HG03095 (cell line): ENCODE measurements at regions not wholly inside any gene's neighbourhood (a gene's known extent, or its start where the extent isn't known, plus 50 kb on each side); places are given as distances from the start of the nearest gene placed in this dataset.

Experiments used
- ATAC-seq: cut with Tn5 transposase; IDR thresholded peaks from one replicate; pipeline ENCODE4 v1.9.1; 2021; ENCODE audit warnings: moderate library complexity; ENCODE audit not compliant: unreplicated experiment

DNA sequence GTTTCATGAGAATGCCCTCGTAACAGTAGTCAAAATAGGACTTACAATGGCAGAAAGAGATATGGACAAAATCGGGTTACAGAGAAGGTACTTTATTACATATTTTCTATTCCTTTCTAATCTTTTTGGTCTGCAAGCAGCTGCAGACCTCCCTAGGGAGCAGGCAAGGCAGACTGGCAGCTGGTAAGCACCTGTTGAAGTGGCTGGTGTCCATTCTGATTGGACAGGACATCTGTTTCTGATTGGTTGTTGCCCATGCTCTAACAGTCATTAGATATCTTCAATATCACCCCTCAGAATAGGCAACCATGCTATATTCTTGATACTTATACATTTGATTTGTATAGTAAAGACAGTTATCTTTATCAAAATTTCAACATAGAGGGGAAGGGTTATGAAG lies 606.3 kb downstream of the KCNJ2 start:
- ATAC-seq: no peak

DNA sequence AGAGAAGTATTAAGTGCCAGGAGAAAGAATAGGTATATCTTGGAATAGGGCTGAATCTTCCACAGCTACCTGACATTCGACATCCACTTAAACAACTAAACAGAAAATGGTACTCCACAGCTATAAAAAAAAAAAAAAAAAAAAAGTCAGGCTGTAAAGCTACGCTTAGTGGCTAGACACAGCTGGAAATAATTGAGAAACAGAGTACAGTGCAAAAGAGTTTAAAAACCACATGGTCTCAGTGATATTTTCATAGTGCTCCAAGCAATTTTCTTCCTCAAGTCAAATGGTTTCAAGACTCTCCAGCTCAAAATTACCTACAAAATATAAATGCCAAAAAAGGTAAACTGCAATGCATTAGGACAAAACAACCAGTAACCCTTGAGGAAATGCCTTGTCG lies 607.1 kb downstream of the KCNJ2 start:
- no peak for ATAC-seq

DNA sequence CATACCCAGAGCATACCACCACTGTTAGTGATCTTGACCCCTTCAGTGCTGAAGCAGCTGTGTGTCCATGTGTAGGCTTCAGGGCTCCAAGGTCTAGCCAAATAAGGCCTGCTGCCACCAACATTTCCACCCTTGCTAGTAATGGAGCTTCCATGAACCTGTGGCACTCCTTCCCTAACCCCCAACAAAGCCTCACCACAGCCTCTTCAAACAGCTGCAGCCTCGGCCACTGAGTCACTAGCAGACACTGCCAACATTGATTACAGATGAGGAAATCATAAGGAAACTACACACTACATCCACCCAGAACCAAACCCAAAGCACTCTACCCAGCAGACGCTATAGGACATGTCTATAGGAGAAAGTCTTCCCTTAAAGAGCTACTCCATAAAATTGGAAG lies 610.7 kb downstream of the KCNJ2 start:
- no peak for ATAC-seq

DNA sequence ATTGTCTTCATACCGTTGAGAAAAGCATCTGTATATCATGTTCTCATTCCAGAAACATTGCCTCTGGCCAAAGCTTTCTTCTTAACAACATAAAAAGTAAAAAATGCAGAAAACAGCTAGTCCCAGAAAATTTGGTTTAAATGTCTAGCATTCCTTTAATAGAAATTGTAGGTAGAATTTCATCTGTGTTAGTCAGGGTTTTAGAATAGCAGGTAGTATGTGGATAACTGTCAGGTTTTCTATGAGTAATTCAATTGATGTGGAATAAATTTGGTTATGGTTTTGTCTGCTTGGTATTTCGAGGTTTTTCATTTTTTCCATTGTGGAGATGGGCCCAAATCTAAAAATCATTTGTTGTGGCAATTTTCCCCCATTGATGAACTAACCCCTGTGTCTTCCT lies 616.7 kb downstream of the KCNJ2 start:
- no peak for ATAC-seq

DNA sequence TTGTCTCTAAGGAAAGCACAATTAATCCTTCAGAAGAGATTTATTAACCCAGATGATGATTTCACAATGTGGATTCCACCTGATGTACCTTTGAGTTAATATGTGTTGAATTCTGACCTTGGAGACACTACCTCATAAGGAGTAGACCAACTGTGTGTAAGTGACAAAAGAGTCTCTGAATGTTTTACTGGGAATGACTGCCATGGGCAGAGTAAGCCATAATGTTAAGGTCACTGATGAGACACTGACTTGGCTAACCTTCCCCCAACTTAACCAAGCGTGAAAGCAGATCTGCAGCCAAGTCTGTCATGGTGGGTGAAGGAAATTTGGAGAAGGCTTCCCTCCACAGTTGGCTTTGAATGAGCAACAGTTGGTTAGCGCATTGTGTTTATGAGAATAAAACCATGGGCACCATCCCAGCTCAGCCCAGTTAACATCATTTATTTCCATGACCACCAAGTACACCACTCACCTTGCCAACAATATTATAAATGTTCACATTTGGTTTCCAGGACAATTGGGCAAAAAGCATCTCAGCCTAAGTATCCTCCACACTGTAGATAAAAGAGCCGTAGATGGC lies 618.5 kb downstream of the KCNJ2 start:
- no peak for ATAC-seq

DNA sequence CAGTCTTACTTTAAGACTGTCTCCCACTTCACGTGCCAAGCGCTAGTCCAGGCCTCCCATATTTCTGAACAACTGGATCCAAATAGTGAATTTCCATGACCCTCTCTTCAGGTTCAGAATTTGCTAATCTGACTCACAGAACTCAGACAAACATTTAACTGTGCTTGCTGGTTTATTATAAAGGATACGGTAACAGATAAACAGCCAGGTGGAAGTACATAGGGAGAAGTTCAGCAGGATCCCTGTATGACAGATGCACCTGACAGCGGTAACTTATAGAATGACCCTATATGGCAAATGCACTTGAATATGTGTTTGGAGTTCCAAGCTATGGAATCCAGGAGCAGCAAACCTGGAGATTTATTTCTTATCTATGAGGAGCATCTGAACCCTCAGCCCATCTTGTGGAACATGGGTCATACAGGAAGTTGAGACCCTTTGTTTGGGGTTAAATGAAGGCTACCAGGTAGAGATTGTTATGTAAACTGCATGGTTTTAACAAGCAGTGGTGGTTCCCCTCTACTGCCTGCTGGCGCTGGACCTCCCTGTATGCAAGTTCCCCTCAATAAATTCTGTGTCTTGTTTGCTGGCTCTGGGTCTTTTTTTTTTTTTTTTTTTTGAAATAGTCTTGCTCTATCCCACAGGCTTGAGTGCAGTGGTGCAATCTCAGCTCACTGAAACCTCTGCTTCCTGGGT lies 622.6 kb downstream of the KCNJ2 start:
- ATAC-seq: no peak

DNA sequence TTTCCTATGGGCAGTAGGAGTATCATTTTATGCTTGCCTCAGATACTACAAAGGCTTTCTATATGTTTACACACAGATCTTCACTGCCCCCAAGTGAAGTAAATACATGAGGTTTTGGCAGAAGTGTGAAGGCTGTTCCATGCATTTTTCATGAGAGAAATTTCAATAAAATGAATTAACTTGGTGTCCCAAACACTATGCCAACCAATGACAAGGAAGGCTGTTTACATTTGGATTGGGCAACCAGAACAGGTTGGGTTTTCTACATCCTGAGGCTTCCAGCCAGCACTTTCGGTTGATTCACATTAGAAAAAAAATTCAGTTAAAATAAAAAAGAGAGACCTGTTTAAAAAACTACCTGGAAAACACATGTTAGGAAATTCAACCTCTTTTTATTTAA lies 625.4 kb downstream of the KCNJ2 start:
- no peak for ATAC-seq

DNA sequence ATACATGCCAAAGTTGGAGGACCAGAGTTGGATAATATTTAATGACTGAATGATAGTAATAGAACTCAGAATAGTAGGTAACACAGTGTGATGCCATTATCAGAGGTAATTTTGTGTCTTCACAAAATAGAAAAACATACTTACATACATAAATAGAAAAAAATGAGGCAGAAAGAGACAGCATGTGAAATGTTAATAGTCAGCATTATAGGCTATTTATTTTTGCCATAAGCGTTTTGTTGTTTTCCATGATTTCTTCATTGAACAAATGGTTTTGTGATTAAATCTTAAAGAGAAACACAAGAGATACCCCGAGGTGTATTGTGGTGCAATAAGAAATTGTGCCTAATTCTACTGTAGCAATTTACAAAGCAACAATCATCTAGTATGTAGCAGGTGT lies 626.3 kb downstream of the KCNJ2 start:
- no peak for ATAC-seq

DNA sequence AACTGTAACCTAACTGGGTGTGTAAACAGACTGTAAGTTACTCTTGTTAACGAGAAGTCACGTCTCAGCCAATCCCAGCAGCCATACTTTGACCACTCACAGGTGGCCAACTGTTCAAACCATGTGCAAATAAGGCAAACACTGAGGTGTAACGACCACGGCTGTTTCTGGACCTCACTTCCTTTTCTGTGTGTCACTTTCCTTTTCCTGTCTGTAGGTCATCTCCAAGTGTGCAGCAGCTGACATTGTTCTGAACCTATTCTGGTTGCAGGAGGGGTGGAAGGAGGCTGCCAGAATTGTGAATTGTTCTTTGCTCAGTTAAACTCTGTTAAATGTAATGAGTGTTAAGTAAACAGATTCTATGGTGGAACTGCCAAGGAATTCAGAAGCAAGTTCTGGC lies 627.4 kb downstream of the KCNJ2 start:
- no peak for ATAC-seq

DNA sequence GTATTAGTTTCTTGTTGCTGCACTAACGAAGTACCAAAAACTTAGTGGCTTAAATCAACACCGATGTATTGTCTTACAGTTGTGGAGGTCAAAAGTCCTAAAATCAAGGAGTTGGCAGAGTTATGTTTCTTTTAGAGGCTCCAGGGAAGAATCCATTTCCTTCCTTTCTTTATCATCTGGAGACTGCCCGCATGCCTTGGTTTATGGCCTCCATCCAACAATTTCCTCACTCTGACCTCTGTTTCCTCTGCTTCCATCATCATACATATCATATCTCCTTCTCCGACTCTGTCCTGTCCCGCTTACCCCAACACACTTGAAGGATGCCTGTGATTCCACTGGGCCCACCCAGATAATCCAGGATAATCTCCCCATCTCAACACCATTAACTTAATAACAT lies 627.8 kb downstream of the KCNJ2 start:
- ATAC-seq: no peak

DNA sequence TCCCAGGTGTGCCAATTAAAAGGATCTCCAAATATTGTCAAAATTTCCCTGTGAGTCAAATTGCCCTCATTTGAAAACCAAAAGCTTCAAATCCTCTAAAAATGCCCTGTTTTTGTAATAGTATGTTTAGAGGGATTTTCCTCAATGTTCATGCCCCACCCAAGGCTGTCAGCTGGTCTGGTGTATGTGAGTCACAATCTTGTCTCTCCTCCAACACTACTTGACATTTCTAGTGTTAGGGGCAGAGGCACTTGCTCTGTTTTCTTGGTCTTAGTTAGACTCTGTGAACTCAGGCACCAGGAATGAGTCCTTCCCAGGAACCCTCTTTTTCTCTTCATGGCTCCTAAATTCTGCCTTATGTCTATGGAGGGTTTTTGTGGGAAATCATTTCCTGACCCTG lies 634.8 kb downstream of the KCNJ2 start:
- ATAC-seq: no peak

DNA sequence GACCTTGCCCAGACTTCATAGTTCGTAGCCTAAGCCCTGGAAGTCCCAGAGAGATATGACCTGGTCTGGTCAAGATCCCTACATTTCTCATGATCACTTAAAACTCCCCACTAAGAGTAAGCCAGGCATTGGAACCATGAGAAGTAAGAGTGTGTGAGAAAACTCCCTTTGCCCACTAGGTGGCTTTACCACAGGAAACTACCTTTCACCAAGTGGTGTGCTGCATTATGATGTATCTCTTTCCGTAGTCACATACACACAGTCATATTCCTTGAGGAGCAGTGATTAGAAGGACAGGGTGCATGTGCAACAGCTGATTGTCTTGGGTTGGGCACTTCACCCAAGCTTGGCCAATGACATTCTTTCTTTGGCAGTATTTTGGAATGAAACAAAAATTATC lies 639.3 kb downstream of the KCNJ2 start:
- ATAC-seq: no peak

DNA sequence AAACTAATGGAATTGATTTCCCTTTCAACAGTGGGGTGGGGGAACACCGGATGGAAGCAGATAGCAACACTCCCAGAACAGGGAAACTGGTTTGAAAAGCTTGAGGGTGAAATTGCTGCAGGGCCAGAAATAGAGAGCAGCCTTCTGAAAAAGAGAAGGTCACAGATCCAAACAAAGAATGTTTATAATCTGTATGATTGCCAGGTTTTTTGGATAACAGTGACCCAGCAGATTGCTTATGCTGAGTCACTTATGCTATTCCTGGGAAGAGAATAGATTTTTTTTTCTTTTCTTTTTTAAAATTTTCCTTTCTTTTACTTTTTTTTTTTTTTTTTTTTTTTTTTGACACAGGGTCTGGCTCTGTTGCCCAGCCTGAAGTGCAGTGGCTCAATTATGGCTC lies 641.3 kb downstream of the KCNJ2 start:
- no peak for ATAC-seq

DNA sequence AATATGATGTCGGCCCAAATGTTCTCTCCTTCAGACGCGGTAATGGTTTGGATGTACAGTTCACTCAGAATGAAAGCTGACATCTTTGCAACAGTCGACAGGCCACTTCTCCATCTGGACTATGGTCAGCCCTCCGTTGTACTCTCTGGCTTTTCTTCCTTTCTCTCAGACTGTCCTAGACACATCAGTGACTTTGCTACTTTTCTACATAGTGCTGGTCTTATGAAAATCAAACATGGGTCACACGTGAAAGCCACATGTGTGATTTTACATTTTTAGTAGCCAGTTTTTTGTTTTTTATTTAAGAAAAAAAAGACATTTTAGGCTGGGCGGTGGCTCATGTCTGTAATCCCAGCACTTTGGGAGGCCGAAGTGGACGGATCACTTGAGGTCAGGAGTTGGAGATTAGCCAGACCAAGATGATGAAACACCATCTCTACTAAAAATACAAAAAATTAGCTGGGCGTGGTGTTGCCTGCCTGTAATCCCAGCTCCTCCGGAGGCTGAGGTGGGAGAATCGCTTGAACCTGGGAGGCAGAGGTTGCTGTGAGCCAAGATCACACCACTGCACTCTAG lies 644.1 kb downstream of the KCNJ2 start:
- ATAC-seq: no peak

DNA sequence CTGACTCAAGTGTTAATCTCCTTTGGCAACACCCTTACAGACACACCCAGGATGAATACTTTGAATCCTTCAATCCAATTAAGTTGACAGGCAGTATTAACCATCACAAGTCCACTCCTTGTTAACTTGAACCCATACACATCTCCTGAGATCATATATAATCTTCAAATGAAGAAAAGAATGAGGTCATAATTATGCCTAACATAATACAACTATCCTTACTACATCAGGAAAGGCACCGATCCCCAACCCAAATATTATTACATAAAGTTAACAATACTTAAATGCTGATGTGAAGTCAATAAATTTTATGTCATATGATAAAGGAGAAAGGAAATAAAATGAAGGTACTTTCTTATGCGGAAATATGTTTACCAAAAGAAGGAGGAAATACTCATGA lies 649.9 kb downstream of the KCNJ2 start:
- no peak for ATAC-seq

DNA sequence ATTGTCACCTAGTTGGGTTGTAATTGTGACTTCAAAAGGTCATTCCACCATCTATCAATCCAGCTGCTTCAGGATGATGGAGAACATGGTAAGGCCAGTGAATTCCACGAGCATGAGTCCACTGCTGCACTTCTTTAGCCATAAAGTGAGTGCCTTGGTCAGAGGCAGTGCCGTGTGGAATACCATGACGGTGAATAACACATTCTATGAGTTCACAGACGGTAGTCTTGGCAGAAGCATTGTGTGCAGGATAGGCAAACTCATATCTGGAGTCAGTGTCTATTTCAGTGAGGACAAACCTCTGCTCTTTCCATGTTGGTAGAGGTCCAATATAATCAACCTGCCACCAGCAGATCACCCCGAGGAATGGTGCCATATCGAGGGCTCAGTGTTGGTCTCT lies 650.9 kb downstream of the KCNJ2 start:
- ATAC-seq: no peak

DNA sequence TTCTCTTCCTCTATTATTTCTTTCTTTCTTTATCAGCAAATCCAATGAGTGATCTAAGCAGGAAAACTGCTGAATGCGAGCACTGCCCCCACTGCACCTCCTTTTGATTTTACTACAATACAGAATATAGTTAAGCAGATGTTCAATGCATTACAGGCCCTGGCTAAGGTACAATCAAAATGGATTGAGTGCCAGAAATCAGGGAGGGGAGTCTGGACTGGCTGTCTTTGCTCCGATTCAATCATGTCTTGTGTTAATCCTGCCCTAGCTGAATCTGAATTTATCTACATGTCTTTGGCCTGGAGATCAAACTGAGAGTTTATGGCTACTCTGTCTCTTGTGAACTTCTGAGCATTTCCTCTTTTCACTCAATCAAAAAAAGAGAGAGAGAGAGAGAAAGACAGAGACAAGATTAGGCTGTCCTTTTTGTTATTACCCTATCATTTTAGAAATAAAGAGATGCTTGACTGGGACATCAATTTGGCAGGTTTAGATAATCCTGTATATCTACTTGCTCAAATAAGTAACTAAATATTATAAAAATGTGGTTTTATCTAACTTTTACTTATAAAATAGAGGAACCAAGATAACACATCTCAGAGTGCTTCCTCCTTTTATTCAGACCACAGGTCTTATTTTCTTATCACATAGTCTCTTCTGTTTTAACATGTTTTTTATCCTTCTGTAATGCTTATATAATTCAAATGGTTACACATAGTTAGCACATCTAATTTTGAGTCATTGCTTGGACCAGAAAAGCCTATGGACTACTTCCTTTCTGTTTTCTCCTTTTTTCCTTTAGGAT lies 656.2 kb downstream of the KCNJ2 start:
- ATAC-seq: no peak

DNA sequence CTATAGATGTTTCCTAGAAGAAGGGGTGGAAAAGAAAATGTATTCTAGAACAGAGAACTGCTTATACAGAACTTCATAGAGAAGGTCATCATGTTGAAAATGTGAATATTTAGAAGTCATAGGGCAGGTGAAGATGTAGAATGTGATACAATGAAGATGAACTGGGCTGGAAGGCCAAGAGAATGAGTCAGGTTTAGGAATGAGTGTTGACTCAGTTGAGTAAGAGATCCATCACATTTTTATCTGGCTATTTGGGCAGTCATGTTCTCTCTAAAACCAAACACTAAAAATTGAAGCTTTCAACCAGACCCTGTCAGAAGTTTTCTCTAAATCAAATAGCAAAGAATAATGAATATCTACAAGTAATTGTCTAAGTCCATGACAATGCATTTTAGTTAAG lies 660.5 kb downstream of the KCNJ2 start:
- ATAC-seq: no peak

DNA sequence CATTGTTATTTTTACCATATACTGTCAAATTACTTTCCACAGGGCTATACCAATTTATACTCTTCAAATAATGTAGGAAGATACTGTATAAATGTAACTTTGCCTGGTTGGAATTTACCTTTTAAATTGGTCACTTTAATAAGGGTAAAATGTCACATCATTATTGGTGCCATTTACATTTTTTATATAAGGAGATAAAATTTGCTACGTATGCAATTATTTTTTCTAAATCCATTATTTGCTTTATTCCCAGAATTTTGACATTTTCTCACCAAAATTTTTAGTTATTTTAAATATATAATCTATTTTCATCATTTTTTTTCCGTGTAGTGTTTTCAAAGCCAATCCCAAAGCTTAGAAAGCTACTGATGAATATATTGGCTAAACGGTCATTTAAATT lies 664.7 kb downstream of the KCNJ2 start:
- ATAC-seq: no peak

DNA sequence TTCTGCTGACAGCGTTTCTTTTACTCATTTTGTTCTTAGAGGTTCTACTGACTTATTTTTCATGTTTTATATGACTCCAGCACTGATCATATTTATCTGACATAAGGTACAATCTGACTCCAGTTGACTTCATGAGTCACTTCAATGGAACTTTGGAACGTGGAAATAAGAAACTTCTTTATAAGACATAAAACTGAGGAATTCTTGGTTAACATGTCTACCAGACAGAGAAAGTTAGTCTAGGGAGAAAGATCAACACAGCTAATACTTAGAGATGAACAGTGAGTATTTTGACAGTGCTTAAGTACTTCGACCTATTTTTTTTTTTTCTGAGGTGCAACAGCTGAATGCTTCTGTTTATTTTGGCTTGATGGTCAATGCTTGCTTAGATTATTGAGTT lies 679.5 kb downstream of the KCNJ2 start:
- no peak for ATAC-seq

DNA sequence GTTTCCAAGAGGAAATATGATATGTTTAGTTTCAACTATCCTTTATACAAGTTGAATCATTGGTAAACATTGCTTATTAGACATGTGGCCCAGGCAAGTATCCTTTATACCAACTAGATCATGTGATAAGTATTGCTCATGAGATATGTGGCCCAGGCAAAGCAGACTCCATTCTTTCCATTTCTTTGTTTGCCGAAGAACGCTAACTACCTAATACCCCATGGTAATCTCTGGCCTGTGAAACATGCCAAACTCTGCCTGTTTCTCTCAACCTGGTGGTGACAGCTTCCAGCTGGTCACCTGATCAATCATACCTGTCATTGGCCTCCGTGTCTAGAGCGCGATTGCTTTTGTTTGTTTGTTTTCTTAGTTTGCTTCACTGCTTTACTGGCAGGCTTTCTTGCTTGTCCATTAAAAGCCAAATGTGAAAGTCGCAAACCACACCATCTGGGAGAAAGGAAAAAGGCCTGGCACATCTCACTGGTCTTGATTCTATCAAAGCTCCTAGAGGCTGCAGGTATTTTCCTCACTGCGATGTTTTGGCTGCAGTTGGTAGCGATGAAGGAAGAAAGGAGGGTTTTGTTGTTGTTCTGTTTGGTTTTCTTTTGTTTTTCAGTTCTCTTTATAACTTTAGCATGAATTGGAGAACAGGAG lies 686.2 kb downstream of the KCNJ2 start:
- ATAC-seq: no peak

DNA sequence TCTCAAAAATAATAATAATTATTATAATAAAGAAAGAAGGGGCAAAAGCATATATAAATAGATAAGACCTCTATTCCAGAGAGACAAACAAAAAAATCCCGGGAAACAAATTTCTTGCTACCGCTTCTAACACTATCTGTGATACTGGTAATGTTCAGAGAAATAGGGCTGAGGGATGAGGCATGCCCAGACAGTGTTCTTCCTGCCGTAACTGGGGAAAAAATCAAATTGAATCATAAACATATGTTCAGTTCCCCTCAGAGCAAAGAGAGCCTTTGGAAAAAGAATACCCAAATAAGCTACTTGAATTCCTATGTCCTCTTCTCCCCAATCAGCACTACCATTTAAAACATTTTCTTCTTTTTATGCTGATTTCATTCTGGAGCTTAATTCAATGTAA lies 688.0 kb downstream of the KCNJ2 start:
- ATAC-seq: no peak
